GM18951 (cell line): ENCODE measurements at regions not wholly inside any gene's neighbourhood (a gene's known extent, or its start where the extent isn't known, plus 50 kb on each side); places are given as distances from the start of the nearest gene placed in this dataset.

ENCODE experiments used
- POLR2A ChIP-seq: IDR thresholded peaks from 4 replicates; pipeline ENCODE4 v1.6.1; 2011; ENCODE audit warnings: mild to moderate bottlenecking; ENCODE audit not compliant: insufficient read length, insufficient read depth; ENCODE audit errors: extremely low read depth
- in situ Hi-C: fragments of 300-500 bp; cut with MboI; formaldehyde crosslinking; loops from one replicate; pipeline ENCODE4 v1.12.0; 2022; ENCODE audit warnings: low sequenced_read_pairs, mixed read lengths, inconsistent platforms; ENCODE audit not compliant: unreplicated experiment

DNA sequence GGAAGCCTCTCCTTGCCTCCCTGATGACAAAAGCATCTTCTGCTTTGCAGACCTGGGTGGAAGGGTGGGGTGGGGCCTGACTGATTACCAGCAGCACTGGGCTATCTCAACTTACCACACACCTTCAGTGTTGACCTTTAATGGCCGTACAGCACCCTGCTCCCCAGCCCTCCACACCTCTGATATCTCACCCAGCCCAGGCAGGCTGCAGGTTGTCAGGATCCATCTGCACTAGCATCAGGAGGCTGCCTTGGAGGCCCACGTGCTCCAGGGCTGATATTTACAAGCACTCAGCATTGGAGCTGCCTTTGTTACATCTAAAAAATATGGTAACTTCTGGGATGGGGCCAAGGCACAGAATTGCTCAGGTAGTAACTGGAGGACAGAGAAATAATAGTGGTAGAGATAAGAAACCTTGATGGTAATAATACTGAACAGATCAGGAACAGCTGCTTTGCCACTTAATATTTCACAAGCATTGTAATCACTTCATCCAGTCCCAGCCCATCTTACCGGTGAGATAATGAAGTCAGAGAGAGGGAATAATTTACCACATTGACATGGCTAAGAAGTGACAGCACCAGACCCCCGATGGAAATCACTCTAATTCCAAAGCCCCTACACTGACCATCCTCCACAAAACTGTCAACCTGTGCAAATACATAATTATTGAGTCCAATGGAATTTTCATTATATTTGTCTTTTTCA, 125.2 kb upstream of the RFLNA start:
- in situ Hi-C loops, result no loop called here

DNA sequence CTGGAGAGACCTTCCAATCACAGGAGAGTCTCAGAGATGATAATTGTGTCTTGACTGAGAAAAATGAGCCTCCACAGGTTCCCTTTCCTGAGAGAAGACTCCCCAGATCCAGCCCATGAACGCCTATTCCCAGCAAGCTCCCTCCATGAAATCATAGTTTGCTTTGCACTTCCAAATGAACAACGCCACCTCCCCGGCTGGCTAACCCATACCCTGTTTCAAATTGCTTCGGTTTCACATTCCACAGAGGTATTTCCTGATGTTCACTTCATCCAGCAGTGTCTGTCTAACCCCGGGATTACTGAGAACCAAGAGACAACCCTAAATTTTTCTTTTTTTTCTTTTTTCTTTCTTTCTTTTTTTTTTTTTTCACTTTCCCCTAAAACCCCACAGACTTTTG, 124.1 kb upstream of the RFLNA start:
- in situ Hi-C loops, result no loop called here
- no peak for TF ChIP-seq POLR2A

More for the DNA sequence above, 125.2 kb upstream of the RFLNA start:
- no peak for TF ChIP-seq POLR2A

DNA sequence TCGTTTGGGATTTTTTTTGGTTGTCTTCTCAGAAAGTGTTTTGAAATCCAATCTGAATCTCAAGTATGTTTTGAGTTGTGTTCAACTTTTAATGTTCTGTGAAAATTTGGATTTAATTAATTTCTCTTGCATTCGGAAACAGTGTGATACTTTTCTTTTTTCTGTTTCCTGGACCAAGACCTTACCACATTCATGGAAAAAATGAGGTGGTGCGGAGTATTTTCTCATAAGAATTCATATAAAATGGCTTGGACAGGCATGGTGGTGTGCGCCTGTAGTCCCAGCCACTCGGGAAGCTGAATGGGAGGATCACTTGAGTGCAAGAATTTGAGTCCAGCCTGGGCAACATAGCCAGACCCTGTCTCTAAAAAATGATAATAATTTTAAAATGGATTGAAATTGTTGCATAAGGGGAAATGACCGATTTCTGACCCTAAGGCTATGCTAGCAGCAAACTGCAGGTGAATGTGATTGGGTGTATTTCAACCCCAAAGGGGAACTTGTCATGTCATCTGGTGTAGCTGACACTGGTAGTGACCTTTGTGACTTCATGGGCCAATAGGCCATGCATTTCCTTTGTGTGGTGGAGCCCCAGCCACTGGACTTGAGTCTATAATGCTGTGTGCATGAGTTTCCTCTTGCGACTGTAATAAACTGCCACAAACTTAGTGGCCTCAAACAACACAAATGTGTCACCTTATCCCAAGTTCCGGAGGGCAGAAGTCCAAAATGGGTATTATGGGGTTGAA, 123.5 kb upstream of the RFLNA start:
- no peak for TF ChIP-seq POLR2A
- in situ Hi-C loops, result no loop called here

- in situ Hi-C loops, result no loop called here
- no peak for TF ChIP-seq POLR2A
Observed at GRCh38 chr12:124172636-124173035, 122.3 kb upstream of the RFLNA start.

GRCh38 chr12:124173692-124174091, 121.2 kb upstream of the RFLNA start:
- no peak for TF ChIP-seq POLR2A
- in situ Hi-C loops, result no loop called here

- no peak for TF ChIP-seq POLR2A
- in situ Hi-C loops, result no loop called here
Observed at GRCh38 chr12:124174451-124175348, 120.2 kb upstream of the RFLNA start.

DNA sequence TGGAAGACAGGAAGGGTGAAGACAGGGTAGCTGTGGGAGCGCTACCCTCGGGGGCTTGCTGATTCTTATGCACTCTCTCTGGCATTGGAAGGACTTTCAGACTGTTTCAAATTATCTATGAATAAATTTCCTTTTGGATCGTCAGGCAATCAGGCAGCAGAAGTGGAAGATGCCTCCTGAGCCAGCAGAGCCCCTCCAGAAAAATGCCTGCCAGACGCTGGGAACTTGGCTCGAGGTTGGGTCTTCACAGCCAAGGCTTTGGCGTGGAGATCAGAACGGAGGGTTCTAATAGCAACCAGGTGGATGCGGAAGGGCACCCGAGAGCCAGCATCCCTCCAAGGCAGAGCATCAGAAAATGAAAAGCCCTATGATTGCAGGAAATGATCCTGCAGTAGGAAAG, 119.2 kb upstream of the RFLNA start:
- TF ChIP-seq POLR2A, result no peak
- in situ Hi-C loops, result no loop called here

DNA sequence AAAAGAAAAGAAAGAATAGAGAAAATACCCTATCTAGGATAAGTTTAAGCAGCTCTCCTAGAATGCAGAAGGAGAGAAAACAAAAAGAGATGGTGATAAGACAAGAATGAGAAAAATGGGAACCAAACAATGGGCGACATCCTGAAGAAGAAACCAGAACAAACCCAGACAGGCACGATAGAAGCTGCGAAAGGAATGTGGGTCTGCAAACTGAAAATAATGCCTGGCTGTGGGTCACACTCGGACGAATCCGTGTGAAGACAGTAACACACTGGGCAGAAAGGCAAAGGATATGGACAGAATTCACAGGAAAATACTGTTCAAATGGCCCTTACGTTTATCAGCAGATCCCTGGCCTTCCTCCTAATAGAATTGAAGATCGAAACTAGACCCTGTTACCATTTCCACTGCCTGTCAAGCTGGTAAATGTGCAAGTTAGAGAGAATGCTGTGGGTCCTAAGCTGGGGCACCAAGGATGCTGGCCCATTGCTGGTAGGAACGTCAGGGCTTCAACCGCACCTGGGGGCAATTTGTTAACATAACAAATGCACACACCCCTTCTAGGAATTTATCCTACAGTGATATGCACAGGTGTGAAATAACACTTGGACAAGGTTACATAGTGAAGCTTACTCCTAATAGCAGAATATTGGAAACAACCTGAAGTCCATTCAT, 117.5 kb upstream of the RFLNA start:
- TF ChIP-seq POLR2A, result no peak
- in situ Hi-C loops, result no loop called here

- TF ChIP-seq POLR2A, result no peak
- in situ Hi-C loops, result no loop called here
Observed at GRCh38 chr12:124177951-124178316, 117.0 kb upstream of the RFLNA start.

- TF ChIP-seq POLR2A, result no peak
Observed at GRCh38 chr12:124179936-124180607, 114.8 kb upstream of the RFLNA start.

GRCh38 chr12:124183172-124183571, 111.7 kb upstream of the RFLNA start:
- in situ Hi-C loops, result no loop called here
- TF ChIP-seq POLR2A, result no peak

More at GRCh38 chr12:124179936-124180607, 114.8 kb upstream of the RFLNA start:
- in situ Hi-C loops, result no loop called here

- in situ Hi-C loops, result no loop called here
- no peak for TF ChIP-seq POLR2A
Observed at GRCh38 chr12:124184456-124184855, 110.4 kb upstream of the RFLNA start.
